K562 (cell line): ENCODE measurements at regions not wholly inside any gene's neighbourhood (a gene's known extent, or its start where the extent isn't known, plus 50 kb on each side); places are given as distances from the start of the nearest gene placed in this dataset.

Experiments
- GTF3C2 ChIP-seq: IDR thresholded peaks from 3 replicates; pipeline ENCODE4 v1.6.1; 2011; ENCODE audit warnings: borderline replicate concordance, mild to moderate bottlenecking, moderate library complexity; ENCODE audit not compliant: insufficient read length; ENCODE audit errors: extremely low read depth
- L3MBTL2 ChIP-seq: fragments of 450-650 bp; IDR thresholded peaks from 2 replicates; pipeline ENCODE4 v1.6.1; 2016; ENCODE audit warnings: mild to moderate bottlenecking, moderate library complexity
- LEF1 ChIP-seq: fragments of 450-650 bp; IDR thresholded peaks from 2 replicates; pipeline ENCODE4 v1.6.1; 2016; ENCODE audit warnings: mild to moderate bottlenecking
- MAFG ChIP-seq: fragments of 450-650 bp; conservative IDR thresholded peaks from 2 replicates; pipeline ENCODE4 v1.6.1; 2016; ENCODE audit warnings: missing genetic modification characterization, missing compliant biosample characterization
- MNT ChIP-seq, 2 experiments: fragments of 450-650 bp; conservative IDR thresholded peaks; 2 replicates each; pipeline ENCODE4 v1.6.1; 2017; ENCODE audit warnings: mild to moderate bottlenecking in 2 of 2, moderate library complexity in 2 of 2
- NONO ChIP-seq, 2 experiments: fragments of 200-400 bp in 1 of 2; fragments of 450-650 bp in 1 of 2; formaldehyde crosslinking in 1 of 2; IDR thresholded peaks; 2 replicates each; pipeline ENCODE4 v1.6.1; 2017; ENCODE audit warnings: low read depth in 2 of 2, mild to moderate bottlenecking in 2 of 2, moderate library complexity in 2 of 2, low read length in 1 of 2
- RREB1 ChIP-seq: fragments of 250-450 bp; sonication (Bioruptor Pico); IDR thresholded peaks from 2 replicates; pipeline ENCODE4 v1.4.0; 2020
- SIN3B ChIP-seq: fragments of 450-650 bp; IDR thresholded peaks from 2 replicates; pipeline ENCODE4 v1.6.1; 2017; ENCODE audit warnings: low read depth, mild to moderate bottlenecking, moderate library complexity
- SMARCA4 ChIP-seq: fragments of 450-650 bp; IDR thresholded peaks from 2 replicates; pipeline ENCODE4 v1.6.1; 2016
- SOX6 ChIP-seq: fragments of 450-650 bp; IDR thresholded peaks from 2 replicates; pipeline ENCODE4 v1.6.1; 2014; ENCODE audit warnings: mild to moderate bottlenecking
- STAT5B ChIP-seq: fragments of 250-450 bp; sonication (Bioruptor Pico); IDR thresholded peaks from 2 replicates; pipeline ENCODE4 v1.8.0; 2021; ENCODE audit warnings: mild to moderate bottlenecking, inconsistent platforms
- USF1 ChIP-seq: sonication (generic); formaldehyde crosslinking; IDR thresholded peaks from 2 replicates; pipeline ENCODE4 v1.9.0; 2022; ENCODE audit warnings: mild to moderate bottlenecking, missing genetic modification reagents
- ZBTB9 ChIP-seq: fragments of 450-650 bp; formaldehyde crosslinking; IDR thresholded peaks from 2 replicates; pipeline ENCODE4 v1.4.0; 2020; ENCODE audit warnings: mild to moderate bottlenecking, moderate library complexity
- ZNF76 ChIP-seq: fragments of 250-450 bp; sonication (Bioruptor Pico); IDR thresholded peaks from 2 replicates; pipeline ENCODE4 v1.4.0; 2020; ENCODE audit warnings: mild to moderate bottlenecking, moderate library complexity, borderline replicate concordance

GRCh38 chr6:39999006-39999867 lies 65.0 kb upstream of the MOCS1 start (continued):
- TF ChIP-seq RREB1 (CRISPR knock-in tag) (peak; percentile 64; the same call in 1 of the 2 replicates), STAT5B (CRISPR knock-in tag) (no peak), L3MBTL2 (peak; percentile 74; the same call in 1 of the 2 replicates), LEF1 (peak; percentile 99), NONO (IDR thresholded peaks at IDR 0.05; ENCODE audit: low read depth in 2 of 2, low read length in 1 of 2) (peak in 1 of 2 experiments; percentile 72; a peak in 2 of 4 replicates), SOX6 (peak; percentile 99), GTF3C2 (no peak), MNT (conservative IDR thresholded peaks at IDR 0.05) (peak; percentile 58 to 76), MAFG (tag) (peak; percentile 70), SMARCA4 (peak; percentile 97), ZBTB9 (CRISPR knock-in tag) (0 out of 2 replicates have a peak, but pooled peaks have one; percentile 29), USF1 (CRISPR knock-in tag) (peak; percentile 15; the same call in 1 of the 2 replicates), ZNF76 (peak; percentile 40; the same call in 1 of the 2 replicates), SIN3B (no peak)
